GM21447 (cell line): ENCODE measurements at regions not wholly inside any gene's neighbourhood (a gene's known extent, or its start where the extent isn't known, plus 50 kb on each side); places are given as distances from the start of the nearest gene placed in this dataset.
"Not testable (repeated sequence)": the region's sequence is repeated elsewhere in the genome, so short reads cannot be mapped to it uniquely, and the experiment has no call there.

Experiments
- ATAC-seq: cut with Tn5 transposase; IDR thresholded peaks from one replicate; pipeline ENCODE4 v1.9.1; 2021; ENCODE audit not compliant: unreplicated experiment

DNA sequence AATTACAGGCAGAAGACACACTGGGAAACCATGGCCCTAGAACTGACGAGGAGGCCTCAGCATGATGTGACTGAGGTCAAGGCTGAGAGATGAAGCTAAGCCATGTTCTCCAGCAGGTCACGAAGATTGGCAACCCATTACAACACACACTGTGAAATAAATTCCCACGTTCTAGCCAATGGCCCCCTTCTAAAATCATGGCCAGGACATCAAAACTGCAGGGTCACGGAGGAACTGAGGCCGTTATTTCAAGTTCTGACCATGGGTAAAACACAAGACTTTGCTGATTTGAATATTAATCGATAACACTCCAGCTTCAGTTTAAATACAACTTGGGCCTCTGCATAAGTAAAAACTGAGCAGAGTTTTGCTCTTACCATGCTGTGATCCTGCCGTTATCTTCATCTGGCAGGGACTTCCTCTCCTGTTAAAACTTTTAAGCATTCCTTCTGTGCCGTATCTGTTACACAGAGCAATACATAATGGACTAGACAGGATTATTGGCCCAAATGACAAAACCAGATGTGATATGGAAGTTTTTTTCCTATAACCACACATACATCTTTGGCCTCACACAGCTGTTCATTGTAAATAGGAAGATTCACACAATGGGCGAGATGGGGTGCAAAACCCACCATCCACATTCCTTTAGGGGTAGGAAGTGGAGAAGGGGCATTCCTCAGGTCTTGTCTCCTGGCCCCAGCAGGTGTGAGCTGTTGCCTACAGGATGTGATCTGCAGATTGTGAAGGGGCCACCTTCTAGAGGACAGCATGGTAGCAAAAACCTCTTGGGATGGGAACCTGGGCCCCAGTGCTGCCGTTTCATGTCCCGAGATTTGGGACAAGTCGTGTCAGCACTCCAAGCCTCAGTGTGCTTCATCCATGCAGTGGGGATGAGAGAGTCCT, 207.4 kb downstream of the OPA1 start:
- no peak for ATAC-seq

DNA sequence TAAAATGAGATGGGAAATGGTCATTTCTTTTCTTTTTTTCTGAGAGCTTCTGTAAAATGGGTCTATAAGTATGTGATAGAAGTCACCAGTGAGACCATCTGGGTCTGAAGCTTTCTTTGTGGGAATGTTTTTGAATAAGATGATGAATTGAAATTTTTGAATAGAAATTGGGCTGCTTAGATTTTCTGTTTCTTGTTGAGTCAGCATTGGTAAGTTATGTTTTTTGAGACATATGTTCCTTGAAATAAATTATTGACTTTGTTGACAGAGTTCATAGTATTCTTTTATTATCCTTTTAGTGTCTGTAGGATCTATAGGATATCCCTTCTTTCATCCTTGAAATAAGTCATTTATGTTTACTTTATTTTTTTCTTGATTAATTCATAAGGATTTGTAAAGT, 208.1 kb downstream of the OPA1 start:
- ATAC-seq = no peak

DNA sequence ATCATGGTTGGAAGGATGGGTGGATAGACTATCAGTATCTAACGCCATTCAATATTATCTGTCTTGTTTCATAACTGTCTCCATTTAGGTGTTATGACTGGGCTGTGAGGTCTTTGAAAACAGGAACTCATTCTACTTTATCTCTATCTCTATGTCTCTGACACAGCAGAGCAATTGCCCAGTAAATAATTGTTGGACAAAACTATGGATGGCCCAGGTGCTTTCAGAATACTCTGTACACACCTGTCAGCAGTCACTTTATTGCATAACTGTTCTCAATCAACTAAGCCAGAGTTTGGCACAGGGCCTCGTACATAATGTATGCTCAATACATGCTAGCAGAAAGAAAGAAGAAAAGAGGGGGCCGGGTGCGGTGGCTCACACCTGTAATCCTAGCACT, 210.3 kb downstream of the OPA1 start:
- no peak for ATAC-seq

DNA sequence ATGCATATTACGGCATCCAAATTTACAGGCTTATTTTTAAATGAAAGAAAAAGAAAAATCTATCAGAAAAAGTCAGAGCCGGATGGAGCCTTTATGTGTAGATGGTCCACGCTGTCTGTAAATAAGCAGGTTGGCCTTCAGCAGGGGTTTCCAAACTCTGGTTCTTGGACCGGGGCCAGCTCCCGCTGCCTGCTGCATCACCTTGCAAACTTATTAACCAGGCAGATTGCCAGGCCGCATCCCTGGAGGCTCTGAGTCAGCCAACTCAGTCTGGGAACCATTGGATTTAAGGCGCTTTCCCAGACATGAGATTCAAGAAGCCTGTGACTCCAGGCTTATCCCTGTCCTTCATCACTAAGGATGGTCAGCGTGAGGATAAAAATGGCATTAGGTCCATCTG, 212.4 kb downstream of the OPA1 start:
- ATAC-seq = no peak

DNA sequence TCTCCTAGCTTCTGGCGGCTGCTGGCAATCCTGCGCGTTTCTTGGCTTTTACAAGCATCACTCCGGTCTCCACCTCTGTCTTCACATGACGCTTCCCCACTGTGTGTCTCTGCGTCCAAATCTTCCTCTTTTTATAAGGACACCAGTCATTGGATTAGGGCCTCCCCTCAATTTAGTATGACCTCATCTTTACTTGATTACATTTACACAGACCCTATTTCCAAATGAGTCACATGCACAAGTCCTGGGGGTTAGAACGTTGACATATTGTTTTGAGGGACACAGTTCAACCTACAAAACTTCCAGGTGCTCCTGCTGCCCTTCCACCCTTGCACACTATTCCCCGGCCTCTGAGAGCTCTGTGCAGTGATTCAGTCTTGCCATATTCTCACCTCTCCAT, 215.3 kb downstream of the OPA1 start:
- no peak for ATAC-seq

DNA sequence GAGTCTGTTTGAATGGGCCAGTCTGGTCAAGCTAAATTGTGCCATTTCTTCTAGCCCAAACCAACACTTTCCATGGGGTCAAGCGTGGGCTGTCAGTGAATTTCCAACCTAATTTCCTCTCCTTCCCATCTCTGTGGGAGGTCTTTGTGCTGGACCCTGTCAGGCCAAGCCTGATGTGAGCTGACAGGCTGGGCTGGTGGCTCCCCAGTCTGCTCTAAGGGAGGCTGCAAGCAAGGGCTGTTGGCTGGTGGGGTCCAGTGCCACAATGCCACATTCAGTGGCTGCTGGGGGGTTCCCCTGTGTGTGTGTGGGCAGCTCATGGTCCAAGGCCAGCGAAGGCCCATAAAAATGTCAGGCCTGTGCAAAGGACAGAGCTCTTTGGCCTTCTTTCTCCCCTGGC, 216.1 kb downstream of the OPA1 start:
- no peak for ATAC-seq

DNA sequence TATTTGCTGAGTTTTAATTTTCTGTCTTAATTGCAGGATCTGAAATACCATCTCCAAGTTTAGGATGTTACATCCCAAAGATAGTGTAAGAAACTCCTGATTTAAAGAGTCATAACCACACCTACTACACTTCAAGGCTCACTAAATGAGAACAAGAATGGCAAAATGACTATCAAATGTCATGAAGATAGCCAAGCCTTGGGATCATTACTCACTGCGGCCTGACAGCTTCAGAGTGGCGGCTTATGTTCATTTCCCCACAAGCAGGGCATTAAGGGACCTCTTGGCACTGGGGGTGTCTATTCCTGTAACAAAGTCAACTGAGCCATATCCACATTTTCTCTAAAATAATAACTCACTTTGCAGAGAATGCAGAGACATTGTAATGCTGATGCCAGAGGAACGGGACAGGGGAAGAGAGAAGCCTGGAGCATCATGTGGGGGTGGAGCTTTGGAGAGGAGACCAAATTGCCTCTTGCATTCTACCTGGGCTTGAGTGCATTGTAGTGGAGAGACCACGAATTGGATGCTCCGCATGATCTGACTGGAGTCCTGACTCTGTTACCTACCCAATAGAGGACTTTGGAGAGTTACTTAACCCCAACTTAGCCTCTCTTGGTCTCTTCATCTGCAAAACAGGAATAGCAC, 219.2 kb downstream of the OPA1 start:
- ATAC-seq = no peak

DNA sequence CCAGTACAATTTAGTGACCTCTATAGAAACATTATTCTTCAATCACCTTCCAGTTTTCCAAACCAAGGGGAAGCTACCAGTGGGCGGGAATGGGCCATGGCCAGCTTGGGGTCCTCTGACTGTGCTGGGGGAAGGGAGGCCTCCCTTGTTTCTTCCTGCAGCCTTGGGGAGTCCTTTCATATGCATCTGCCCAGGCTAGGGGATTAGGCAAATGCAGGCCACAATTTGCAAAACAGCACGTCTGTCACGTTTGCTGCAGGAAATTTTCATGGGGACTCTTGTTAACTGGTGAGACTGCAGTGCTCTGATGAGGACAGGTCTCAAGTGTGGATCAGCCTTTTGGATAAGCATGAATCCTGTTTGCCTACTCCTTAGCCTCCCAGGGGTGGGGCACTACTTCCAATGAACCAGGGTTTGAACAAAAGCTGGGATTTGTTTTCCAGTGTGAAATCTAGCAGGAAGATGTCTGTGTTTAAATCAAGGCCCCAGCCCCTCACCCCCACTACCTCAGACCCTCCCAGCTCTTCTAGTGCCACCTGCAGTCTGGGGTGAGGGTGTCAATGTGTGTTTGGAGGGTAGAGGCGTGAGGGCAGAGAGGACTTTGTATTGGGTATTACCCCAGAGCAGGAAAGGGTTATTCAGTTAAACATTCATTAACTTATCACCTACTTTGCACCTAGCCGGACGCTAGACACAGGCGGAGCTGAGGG, 219.9 kb downstream of the OPA1 start:
- ATAC-seq = no peak

DNA sequence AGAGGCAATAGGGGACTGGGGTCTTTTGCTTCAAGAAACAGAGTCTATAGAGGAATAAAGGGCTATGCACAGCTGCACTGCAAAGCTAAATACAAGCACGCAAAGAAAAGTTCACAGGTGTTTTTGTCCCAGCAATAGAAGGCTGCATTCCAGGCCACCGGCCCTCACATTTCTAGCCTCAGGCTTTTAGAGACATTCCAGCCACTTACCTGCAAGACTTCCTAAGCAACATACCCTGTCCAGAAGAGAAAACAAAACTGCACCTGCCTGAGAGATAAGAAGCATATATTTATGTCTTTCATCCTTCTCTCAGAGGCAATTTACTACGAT, 220.5 kb downstream of the OPA1 start:
- ATAC-seq = no peak

DNA sequence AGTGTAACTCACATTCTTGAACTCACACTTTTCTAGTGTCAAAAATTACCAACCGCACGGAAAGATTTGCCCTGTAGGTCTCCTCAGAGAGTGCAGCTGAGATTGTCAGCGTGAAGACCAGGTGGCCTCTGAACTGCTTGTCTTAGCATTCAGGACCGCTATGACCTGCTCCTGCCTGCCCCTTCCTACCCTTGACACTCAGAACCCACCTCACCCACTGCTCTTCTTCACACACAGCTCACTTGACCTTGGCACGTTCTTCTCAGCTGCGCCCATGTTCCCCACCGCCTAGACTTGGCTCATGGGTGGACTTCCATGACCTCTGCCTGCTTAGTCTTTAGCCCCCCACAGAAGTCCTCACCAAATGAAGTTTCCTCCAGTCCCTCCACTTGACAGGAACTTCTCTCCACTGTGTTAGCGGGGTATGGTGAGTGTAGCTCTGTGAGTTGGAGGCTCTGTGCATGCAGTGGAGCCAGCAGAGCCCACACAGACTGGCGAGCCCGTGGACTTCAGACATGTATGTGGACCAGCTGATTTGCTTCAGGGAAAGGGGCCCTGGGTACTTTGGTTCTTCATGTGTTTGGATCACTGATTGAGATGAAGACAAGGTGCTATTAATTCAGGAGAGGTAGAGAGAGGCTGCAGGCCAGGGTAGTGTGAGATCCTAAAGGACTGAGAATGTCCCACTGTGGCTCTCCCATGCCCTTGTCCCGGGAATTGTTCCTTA, 221.3 kb downstream of the OPA1 start:
- ATAC-seq = no peak

DNA sequence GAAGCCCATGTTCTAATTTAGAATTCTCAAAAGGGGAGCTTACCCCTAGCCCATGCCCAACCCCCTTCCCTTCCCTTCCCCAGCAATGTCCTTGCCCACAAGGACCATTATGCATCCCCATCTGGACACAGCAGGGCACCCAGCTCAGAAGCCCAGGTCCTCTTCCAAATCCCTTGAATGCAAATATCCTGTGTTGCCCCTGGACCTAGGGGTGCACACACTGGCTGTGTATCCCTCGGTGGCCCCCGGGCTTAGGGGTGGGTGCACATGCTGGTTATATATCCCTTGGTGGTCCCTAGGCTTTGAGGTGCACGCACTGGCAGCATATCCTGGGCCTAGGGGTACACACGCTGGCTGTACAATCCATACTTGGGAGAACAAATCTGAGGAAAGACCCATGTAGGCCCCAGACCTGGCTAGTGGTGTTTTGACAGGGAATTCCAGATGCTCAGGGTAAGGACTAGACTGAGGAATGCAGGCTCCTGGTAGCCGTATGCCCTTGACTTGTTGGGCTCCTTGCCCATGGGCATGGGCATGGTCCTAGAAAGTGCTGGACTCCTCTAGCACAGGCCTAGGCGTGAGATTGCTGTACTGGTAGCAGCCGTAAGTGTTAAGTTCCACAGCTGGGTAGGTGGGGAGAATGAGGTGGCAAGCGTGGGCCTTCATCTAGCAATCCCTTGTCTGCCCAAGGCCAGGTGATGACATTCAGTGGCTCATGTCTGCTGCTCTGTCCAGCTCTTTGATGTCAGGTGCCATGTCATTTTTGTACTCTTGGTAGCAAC, 222.4 kb downstream of the OPA1 start:
- no peak for ATAC-seq

DNA sequence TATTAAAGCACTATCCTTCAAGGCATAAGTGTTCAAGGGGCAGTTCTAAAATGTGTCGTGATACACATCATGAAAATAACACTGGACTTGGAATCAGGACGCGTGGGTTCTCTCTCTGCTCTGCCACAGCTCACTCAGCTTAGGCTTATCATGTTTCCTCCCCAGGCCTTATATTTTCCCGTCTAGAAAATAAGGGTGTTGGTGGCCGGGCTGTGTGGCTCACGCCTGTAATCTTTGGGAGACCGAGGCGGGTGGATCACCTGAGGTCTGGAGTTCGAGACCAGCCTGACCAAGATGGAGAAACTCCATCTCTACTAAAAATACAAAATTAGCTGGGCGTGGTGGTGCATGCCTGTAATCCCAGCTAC, 223.0 kb downstream of the OPA1 start:
- no peak for ATAC-seq

DNA sequence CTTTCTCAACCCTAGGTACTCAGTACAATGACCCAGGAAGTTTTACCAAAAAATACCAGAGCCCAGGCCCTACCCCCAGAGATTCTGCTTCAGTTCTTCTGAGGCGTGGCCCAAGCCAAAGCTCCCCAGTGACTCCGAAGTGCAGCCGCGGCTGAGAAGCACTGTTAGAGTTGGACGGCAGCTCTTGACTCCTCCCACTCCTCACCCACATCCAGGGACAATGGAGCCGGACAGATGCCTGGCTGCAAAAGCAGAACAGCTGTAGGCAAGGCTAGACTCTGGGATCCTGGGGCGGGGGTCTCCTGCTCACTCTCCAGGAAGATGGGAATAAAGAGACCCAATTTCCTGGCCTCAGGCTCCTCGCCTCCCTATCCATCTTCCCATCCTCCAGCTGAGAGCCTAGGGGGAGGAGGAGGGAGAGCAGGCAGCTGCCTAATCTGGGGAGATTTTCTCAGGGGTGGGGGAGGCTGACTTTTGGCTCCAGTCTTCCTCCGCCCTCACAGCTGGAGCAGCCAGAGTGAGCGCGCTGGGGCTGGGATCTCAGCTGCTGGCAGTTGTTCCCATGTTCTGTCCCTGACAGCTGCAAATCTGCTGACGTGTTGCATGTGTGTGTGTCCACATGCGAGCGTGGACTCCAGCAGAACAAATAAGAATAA, 223.8 kb downstream of the OPA1 start:
- no peak for ATAC-seq

DNA sequence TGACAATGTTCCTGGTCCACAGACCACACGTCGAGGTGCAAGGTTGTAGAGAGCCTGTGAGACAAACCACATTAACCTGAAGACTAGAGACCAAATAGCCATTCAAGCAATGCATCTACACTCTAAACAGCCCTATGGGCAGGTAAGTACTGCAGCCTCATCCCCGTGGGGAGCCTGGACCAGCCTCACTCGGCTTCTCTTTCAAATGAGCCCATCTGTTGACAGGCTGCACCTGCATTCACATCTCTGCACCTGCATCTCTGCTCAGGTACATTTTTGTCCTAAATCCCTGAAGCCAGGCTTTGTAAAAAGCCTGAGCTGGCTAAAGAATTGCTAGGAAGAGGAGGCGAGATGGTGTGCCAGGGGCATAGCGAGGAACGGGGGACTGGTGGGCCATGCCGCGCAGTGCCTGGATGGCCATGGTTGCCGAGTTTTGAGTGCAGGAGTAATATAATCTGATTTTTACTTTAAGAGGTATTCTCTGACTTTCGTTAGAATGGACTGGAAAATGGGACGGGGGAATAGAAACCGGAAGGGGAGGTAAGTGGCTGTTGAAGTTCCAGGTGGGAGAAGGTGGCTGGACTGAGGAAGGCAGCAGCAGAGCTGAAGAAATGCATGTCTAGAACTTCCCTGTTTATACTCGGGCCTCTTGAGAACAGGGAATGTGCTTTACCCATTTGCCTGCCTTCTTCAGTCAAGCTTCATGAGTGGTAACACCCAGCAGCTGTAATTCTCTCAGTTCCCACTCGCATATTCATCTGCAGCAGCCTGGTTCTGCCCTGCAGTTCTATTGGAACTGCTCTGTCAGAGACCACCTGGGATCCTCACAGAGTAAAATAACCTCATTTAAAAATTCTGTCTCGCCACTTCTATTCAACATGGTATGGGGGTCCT, 226.4 kb downstream of the OPA1 start:
- ATAC-seq = no peak

DNA sequence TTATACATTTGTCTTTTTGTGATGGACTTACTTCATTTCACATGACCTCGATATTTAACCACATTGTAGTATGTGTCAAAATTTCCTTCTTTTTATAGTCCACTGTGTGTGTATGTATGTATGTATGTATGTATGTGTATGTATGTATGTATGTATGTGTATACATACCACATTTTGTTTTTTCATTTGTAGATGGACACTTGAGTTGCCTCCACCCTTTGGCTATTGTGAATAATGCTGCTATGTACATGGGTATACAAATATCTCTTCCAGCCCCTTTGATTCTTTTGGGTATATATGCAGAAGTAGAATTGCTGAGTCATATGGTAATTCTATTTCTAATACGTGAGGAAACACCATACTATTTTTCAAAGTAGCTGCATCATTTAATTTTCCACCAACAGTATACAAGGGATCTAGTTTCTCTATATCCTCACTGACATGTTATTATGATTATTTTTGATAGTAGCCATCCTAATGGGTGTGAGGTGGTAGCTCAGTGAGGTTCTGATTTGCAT, 228.2 kb downstream of the OPA1 start:
- ATAC-seq = no peak

DNA sequence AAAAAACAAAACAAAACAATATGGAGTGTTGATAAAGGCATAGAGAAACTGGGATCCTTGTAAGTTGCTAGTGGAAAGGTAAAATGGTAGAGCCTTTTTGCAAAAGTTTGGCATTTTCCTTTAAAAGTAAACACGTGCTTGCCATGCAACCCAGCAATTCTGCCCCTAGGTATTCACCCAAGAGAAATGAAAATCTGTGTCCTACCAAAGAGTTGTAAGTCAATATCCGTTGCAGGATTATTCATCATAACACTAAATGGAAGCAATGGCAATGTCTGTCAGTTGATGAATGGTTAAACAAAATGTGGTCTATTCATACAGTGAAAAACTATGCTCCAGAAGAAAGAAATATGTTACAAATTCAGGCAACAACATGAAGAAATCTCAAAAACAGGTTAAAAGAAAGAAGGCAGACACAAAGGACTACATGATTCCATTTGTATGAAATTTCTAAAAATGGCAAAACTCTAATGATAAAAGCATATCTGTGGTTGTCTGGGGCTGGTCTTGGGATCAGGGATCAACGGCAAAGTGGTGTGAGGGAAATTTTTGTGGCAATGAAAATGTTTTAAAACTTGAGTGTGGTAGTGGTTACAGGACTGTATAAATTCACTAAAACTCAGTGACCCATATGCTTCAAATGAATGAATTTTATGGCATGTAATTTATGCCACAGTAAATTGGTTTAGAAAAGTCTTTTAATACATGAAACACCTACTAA, 229.6 kb downstream of the OPA1 start:
- no peak for ATAC-seq

DNA sequence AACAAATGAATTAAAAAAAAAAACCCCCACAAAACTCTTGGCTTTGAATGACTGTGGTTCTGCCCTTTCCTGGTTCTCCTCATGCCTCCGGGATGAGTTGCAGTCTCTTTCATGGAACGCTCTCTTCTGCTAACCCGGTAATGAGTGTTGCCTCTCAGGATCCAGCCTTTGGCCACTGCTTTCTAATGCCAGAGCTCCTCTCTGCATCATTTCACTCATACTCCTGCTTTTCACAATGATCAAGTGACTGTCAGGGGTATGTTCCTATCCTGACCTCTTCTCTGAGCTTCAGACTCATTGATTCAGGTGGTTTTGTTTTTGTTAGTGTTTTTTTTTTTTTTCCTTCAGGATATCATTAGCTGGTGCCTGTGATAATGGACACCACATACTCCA, 230.2 kb downstream of the OPA1 start:
- not testable (repeated sequence) for ATAC-seq

DNA sequence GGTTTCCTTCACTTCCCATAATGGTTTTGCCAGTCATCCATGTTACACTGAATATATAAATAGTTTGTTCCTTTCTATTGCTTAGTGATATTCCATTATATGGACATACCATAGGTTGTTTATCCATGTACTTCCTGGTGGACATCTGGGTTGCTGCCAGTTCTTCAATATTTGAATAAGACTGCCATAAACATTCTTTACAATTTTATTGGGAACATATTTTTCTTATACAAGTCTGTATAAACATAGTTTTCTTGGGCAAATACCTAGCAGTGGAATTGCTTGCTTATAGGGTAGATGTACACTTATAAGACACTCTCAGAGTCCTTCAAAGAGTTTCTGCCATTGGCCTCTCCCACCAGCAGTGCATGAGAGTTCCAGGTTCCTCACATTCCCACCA, 231.4 kb downstream of the OPA1 start:
- no peak for ATAC-seq
